ENCODE measurements at regions not wholly inside any gene's neighbourhood (a gene's known extent, or its start where the extent isn't known, plus 50 kb on each side); places are given as distances from the start of the nearest gene placed in this dataset.

GRCh38 chr4:18938343-18939099 is 917.0 kb upstream of the LCORL start:
- DNase-seq (ENCODE audit: low read depth in 2 of 3, low spot score in 2 of 3) = no peak

DNA sequence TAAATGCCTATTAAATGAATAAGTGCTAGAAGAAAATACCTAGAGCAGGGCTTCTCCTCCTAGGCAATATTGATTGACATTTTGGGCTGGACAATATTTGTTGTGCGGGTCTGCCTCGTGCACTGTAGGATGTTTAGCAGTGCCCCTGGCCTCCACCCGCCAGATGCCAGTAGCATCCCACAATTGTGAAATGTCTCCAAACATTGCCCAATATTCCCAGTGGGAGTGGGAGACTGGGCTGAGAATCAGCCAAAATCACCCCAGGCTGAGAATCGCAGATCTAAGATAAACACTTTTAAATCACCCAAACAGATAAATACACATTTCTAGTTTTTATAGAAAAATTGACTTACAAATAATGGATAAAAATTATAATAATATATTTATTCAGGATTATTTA is 916.2 kb upstream of the LCORL start:
- no peak for DNase-seq (ENCODE audit: low read depth in 2 of 3, low spot score in 2 of 3)

GRCh38 chr4:18937080-18937479 is 915.5 kb upstream of the LCORL start:
- DNase-seq (ENCODE audit: low read depth in 2 of 3, low spot score in 2 of 3) = no peak

DNA sequence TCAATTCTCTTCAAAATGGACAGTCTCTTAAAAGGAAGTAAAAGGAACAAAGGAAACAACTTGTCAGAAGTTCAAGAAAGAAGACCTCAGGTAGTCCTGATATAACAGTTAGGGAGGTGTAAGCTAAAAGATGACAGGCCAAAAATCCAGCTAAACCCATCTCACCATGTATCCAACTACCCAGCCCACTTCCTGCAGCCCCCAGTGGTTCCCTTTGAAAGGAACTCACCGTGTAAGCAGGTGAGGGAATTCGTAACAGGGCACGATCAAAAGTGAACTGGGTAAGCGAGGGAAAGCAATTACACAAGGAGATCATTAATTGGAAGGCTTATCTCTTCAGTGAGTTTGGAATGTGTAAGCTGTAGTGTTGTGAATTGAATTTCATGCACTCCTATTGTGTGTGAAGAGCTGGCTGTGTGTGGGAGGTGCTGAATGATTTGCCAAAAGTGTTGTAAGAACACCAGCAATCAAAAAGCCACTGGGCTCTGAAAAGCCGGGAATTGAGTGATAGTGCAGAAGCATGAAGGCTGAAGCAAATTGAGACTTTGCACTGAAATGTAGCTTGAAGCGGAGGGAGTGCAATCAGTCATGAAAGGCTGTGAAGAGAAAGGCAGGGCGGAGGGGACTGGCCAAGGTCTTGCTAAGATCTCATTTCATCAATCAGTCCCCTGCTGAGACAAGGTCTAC is 914.2 kb upstream of the LCORL start:
- no peak for DNase-seq (ENCODE audit: low read depth in 2 of 3, low spot score in 2 of 3)

GRCh38 chr4:18934197-18934596 is 912.6 kb upstream of the LCORL start:
- DNase-seq (ENCODE audit: low read depth in 2 of 3, low spot score in 2 of 3) = no peak

GRCh38 chr4:18932730-18933339 is 911.3 kb upstream of the LCORL start:
- no peak for DNase-seq (ENCODE audit: low read depth in 2 of 3, low spot score in 2 of 3)

GRCh38 chr4:18931643-18932377 is 910.3 kb upstream of the LCORL start:
- no peak for DNase-seq (ENCODE audit: low read depth in 2 of 3, low spot score in 2 of 3)

GRCh38 chr4:18930487-18930886 is 908.9 kb upstream of the LCORL start:
- no peak for DNase-seq (ENCODE audit: low read depth in 2 of 3, low spot score in 2 of 3)

- no peak for DNase-seq (ENCODE audit: low read depth in 2 of 3, low spot score in 2 of 3)
Measured at GRCh38 chr4:18923496-18924161, 902.1 kb upstream of the LCORL start.

DNA sequence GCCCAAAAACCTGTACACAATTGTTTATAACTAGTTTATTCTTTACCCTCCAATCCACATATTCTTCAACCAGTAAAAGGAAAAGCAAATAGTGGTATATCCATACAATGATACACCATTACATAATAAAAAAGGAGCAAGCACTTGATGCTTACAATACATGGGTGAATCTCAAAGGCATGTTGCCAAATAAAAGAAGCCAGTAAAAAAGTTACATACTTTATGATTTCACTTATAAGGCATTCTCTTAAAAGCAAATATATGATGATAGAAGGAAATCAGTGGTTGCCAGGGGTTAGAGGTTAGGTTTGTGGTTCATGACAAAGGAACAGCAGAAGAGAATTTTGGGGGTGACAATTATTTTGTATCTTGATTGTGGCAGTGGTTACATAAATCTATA is 896.1 kb upstream of the LCORL start:
- DNase-seq (ENCODE audit: low read depth in 2 of 3, low spot score in 2 of 3) = no peak

GRCh38 chr4:18914182-18914581 is 892.6 kb upstream of the LCORL start:
- no peak for DNase-seq (ENCODE audit: low read depth in 2 of 3, low spot score in 2 of 3)

GRCh38 chr4:18894928-18895327 is 873.4 kb upstream of the LCORL start:
- DNase-seq (ENCODE audit: low read depth in 2 of 3, low spot score in 2 of 3) = no peak

DNA sequence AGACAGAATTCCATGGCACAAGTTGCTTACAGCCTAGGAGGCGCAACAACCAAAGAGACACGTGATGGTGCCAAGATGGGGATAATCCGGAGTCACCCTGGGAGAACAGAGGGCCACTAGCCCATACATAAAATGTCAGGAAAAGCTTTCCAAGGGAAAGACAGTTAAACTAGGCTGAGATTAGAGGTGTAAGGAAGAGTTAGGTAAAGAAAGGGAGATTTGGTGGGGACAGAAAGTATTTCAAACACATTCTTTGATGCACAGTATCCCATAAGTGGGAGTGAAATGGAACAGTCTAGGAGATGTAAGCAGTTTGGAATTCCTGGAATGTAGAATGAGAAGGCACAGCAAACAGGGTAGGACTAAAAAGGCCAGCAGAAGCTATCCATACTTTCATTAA is 860.9 kb upstream of the LCORL start:
- DNase-seq (ENCODE audit: low read depth in 2 of 3, low spot score in 2 of 3) = no peak

GRCh38 chr4:18881556-18881955 is 860.0 kb upstream of the LCORL start:
- DNase-seq (ENCODE audit: low read depth in 2 of 3, low spot score in 2 of 3) = no peak

DNA sequence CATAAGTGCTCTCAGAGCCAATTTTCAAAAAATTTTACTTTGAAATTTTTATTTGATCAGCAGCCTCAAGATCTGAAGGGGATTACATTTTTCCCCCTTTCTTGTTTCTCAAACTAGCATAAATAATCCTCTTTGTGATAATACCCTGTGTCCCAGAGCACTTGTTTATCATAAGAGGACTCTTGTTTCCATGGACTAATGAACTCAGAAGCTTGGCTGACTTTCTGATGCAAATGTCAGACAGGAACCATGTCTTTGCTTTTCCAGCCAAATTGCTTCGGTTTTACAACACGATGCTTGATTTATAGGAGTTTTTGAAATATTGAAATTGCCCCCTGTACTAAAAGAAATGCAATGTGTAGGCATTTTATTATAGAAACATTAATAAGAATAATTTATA is 859.3 kb upstream of the LCORL start:
- DNase-seq (ENCODE audit: low read depth in 2 of 3, low spot score in 2 of 3) = no peak

DNA sequence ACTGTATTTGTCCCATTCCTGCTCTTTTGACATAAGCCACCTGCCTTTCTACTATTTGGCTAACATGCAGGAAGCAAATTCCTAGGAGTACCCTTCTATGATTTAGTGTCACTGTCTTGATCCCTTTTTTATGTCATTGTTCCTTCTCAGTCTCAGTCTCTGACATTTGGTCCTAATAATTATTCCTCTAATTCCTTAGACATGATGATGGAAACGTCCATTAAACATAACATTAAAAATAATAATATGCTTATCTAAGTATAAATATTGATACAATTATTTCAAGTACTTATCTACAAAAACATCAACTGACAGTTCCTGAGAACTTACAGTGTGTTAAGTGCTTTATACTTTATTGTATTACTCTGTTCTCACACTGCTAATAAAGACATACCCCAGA is 857.0 kb upstream of the LCORL start:
- no peak for DNase-seq (ENCODE audit: low read depth in 2 of 3, low spot score in 2 of 3)

- DNase-seq (ENCODE audit: low read depth in 2 of 3, low spot score in 2 of 3) = no peak
Measured at GRCh38 chr4:18869166-18869565, 847.6 kb upstream of the LCORL start.

GRCh38 chr4:18860836-18861530 is 839.4 kb upstream of the LCORL start:
- no peak for DNase-seq (ENCODE audit: low read depth in 2 of 3, low spot score in 2 of 3)

- DNase-seq (ENCODE audit: low read depth in 2 of 3, low spot score in 2 of 3) = no peak
Measured at GRCh38 chr4:18859468-18859867, 837.9 kb upstream of the LCORL start.

DNA sequence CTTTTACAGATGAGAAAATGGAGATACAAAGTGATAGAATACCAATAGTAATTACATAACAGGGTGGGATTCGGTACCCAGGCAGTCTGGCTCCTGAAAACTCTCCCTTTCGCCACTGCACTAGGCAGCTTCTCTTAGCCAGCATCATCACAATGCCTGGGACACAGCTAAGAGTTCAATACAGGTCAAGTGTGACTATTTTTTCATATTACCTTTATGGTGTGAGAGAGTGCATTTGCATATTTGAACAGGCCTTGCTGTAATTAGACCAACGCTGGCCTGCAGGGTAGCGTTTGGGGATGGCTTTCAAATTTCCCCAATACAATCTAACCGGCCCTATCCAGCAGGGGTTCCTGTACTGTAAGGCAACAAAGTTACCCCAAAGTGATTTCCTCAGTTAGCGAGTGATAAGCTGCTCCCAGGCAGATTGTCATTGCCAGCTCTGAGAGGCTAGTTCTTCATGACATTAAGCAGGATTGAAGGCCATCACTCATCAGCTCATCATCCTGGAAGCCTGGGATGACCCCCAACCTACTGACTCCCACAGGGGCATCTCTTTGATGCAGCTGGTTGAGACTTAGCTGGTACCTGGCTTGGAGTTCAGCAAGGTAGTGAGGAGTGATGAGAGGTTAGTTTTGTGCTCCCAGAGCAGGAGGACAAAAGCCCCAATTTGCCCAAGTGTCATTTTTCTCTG is 836.8 kb upstream of the LCORL start:
- no peak for DNase-seq (ENCODE audit: low read depth in 2 of 3, low spot score in 2 of 3)
